DOHH2 (cell line): ENCODE measurements at regions not wholly inside any gene's neighbourhood (a gene's known extent, or its start where the extent isn't known, plus 50 kb on each side); places are given as distances from the start of the nearest gene placed in this dataset.

Source experiments
- CTCF ChIP-seq: fragments of 200-600 bp; sonication (generic); IDR thresholded peaks from one replicate; pipeline ENCODE4 v1.5.1; 2014; ENCODE audit warnings: antibody characterized with exemption, mild to moderate bottlenecking, low read depth, low read length; ENCODE audit not compliant: poor library complexity, severe bottlenecking
- EZH2phosphoT487 ChIP-seq: fragments of 200-600 bp; sonication (generic); IDR thresholded peaks from 2 replicates; pipeline ENCODE4 v1.6.1; 2017; ENCODE audit warnings: borderline replicate concordance, mild to moderate bottlenecking, antibody characterized with exemption, low read length, moderate library complexity, mixed read lengths

GRCh38 chr3:72550582-72551262 lies 297.5 kb downstream of the SHQ1 start:
- TF ChIP-seq CTCF (no peak), EZH2phosphoT487 (no peak)
